Keratinocyte (primary cell): ENCODE measurements at regions not wholly inside any gene's neighbourhood (a gene's known extent, or its start where the extent isn't known, plus 50 kb on each side); places are given as distances from the start of the nearest gene placed in this dataset.

Experiments used
- DNase-seq: peaks from one replicate; pipeline ENCODE4 v3.0.0-alpha.2; 2011; ENCODE audit warnings: low read depth, missing footprints, low spot score
- FAIRE-seq: peaks from 2 replicates; lab custom pipeline; 2011; peaks lifted over from hg19 to GRCh38; lab: Jason Lieb, UNC
- H2AFZ ChIP-seq: 2 replicates; pipeline ENCODE4 v1.6.0; 2012; ENCODE audit warnings: low read length, control low read depth, inconsistent platforms; ENCODE audit not compliant: control insufficient read depth
- H3K27ac ChIP-seq: 2 replicates; pipeline ENCODE4 v1.5.1; 2011; ENCODE audit warnings: low read length; ENCODE audit not compliant: control insufficient read depth, insufficient read depth
- H3K27me3 ChIP-seq: 3 replicates; pipeline ENCODE4 v1.6.0; 2011; ENCODE audit warnings: low read length; ENCODE audit not compliant: control insufficient read depth, insufficient read depth; ENCODE audit errors: extremely low read depth
- H3K36me3 ChIP-seq, 2 experiments: 2 replicates in 1 of 2; 3 replicates in 1 of 2; pipeline ENCODE4 v1.5.1; 2011; ENCODE audit warnings: low read length in 2 of 2, mild to moderate bottlenecking in 1 of 2; ENCODE audit not compliant: control insufficient read depth in 2 of 2, insufficient read depth in 2 of 2; ENCODE audit errors: extremely low read depth in 1 of 2
- H3K4me1 ChIP-seq: 3 replicates; pipeline ENCODE4 v1.5.1; 2011; ENCODE audit warnings: low read length; ENCODE audit not compliant: control insufficient read depth, insufficient read depth; ENCODE audit errors: extremely low read depth
- H3K4me2 ChIP-seq: 3 replicates; pipeline ENCODE4 v1.6.0; 2011; ENCODE audit warnings: low read depth, low read length; ENCODE audit not compliant: control insufficient read depth, insufficient read depth; ENCODE audit errors: extremely low read depth
- H3K4me3 ChIP-seq, 3 experiments: fragments of 200-600 bp in 1 of 3; sonication (generic) in 1 of 3; 2 replicates in 2 of 3; 3 replicates in 1 of 3; pipeline ENCODE4 v1.5.1; 2011 to 2016; ENCODE audit warnings: low read length in 3 of 3, mild to moderate bottlenecking in 3 of 3, control low read depth in 2 of 3, inconsistent platforms in 1 of 3, low read depth in 1 of 3, mixed read lengths in 1 of 3, mixed run types in 1 of 3, moderate library complexity in 1 of 3; ENCODE audit not compliant: control insufficient read depth in 2 of 3, insufficient read depth in 2 of 3; ENCODE audit errors: extremely low read depth in 1 of 3
- H3K79me2 ChIP-seq: 2 replicates; pipeline ENCODE4 v1.6.0; 2012; ENCODE audit warnings: low read length; ENCODE audit not compliant: control insufficient read depth, insufficient read depth
- H3K9ac ChIP-seq: 3 replicates; pipeline ENCODE4 v1.6.0; 2011; ENCODE audit warnings: low read length; ENCODE audit not compliant: control insufficient read depth, insufficient read depth; ENCODE audit errors: extremely low read depth
- H3K9me1 ChIP-seq: 3 replicates; pipeline ENCODE4 v1.6.0; 2011; ENCODE audit warnings: low read length; ENCODE audit not compliant: control insufficient read depth, insufficient read depth; ENCODE audit errors: extremely low read depth
- H3K9me3 ChIP-seq: 2 replicates; pipeline ENCODE4 v1.5.1; 2012; ENCODE audit warnings: low read depth, low read length; ENCODE audit not compliant: control insufficient read depth
- H4K20me1 ChIP-seq: 3 replicates; pipeline ENCODE4 v1.6.0; 2011; ENCODE audit warnings: low read length; ENCODE audit not compliant: control insufficient read depth, insufficient read depth; ENCODE audit errors: extremely low read depth
- CTCF ChIP-seq, 3 experiments: IDR thresholded peaks in 1 of 3; conservative IDR thresholded peaks in 1 of 3; optimal IDR thresholded peaks in 1 of 3; 2 replicates in 2 of 3; 3 replicates in 1 of 3; pipeline versions ENCODE3 to v1.5.1; 2011; ENCODE audit warnings: low read length in 3 of 3, mild to moderate bottlenecking in 3 of 3, moderate library complexity in 2 of 3, control low read depth in 1 of 3, inconsistent platforms in 1 of 3; ENCODE audit not compliant: insufficient read depth in 2 of 3; ENCODE audit errors: extremely low read depth in 1 of 3
- EZH2 ChIP-seq: IDR thresholded peaks from one replicate; pipeline ENCODE4 v1.6.1; 2012; ENCODE audit warnings: inconsistent platforms, mild to moderate bottlenecking, low read length, moderate library complexity
- dilution Hi-C: fragments of 300-500 bp; cut with MboI; formaldehyde crosslinking; loops from one replicate; pipeline ENCODE4 v1.7.0; 2020; ENCODE audit warnings: low sequenced_read_pairs; ENCODE audit not compliant: extremely low pct_ligation_motif_present

- Histone ChIP-seq H3K27ac (no peak overlapping the region), H3K9me1 (no peaks in the 10 kb centered on the region), H4K20me1 (no peaks in the 10 kb centered on the region), H3K9ac (no peak overlapping the region), H2AFZ (no peak overlapping the region), H3K4me1 (no peaks in the 10 kb centered on the region), H3K4me3 (no peak overlapping the region), H3K79me2 (no peaks in the 10 kb centered on the region), H3K4me2 (no peak overlapping the region), H3K27me3 (no peaks in the 10 kb centered on the region), H3K9me3 (no peaks in the 10 kb centered on the region), H3K36me3 (no peaks in the 10 kb centered on the region)
- dilution Hi-C loops, result no loop called here
- DNase-seq, result no peak
- FAIRE-seq, result no peak
- no peak for TF ChIP-seq CTCF (optimal IDR thresholded peaks at IDR 0.05 in 1 of 3, IDR thresholded peaks at IDR 0.05 in 1 of 3, conservative IDR thresholded peaks at IDR 0.05 in 1 of 3; ENCODE audit: extremely low read depth in 1 of 3, insufficient read depth in 2 of 3, low read length in 3 of 3)
- no peak for TF ChIP-seq EZH2
Measured at GRCh38 chr21:16572032-16572431, 842.2 kb downstream of the USP25 start.

- H3K27ac ChIP-seq, result no peak overlapping the region
- no peaks in the 10 kb centered on the region for H3K9me3 ChIP-seq
- DNase-seq (no peak), FAIRE-seq (no peak)
- no peaks in the 10 kb centered on the region for H3K27me3 ChIP-seq
- dilution Hi-C loops, result no loop called here
- no peaks in the 10 kb centered on the region for H4K20me1 ChIP-seq
- H3K4me1 ChIP-seq, result no peaks in the 10 kb centered on the region
- H3K36me3 ChIP-seq, result no peaks in the 10 kb centered on the region
- no peak overlapping the region for H3K4me3 ChIP-seq
- H3K4me2 ChIP-seq, result no peak overlapping the region
- H3K9me1 ChIP-seq, result no peaks in the 10 kb centered on the region
- no peak overlapping the region for H2AFZ ChIP-seq
- no peak overlapping the region for H3K9ac ChIP-seq
- TF ChIP-seq CTCF (optimal IDR thresholded peaks at IDR 0.05 in 1 of 3, IDR thresholded peaks at IDR 0.05 in 1 of 3, conservative IDR thresholded peaks at IDR 0.05 in 1 of 3; ENCODE audit: extremely low read depth in 1 of 3, insufficient read depth in 2 of 3, low read length in 3 of 3), result no peak
- TF ChIP-seq EZH2, result no peak
- H3K79me2 ChIP-seq, result no peaks in the 10 kb centered on the region
Measured at GRCh38 chr21:16573578-16573977, 843.8 kb downstream of the USP25 start.
